ENCODE measurements at regions not wholly inside any gene's neighbourhood (a gene's known extent, or its start where the extent isn't known, plus 50 kb on each side); places are given as distances from the start of the nearest gene placed in this dataset.

DNA sequence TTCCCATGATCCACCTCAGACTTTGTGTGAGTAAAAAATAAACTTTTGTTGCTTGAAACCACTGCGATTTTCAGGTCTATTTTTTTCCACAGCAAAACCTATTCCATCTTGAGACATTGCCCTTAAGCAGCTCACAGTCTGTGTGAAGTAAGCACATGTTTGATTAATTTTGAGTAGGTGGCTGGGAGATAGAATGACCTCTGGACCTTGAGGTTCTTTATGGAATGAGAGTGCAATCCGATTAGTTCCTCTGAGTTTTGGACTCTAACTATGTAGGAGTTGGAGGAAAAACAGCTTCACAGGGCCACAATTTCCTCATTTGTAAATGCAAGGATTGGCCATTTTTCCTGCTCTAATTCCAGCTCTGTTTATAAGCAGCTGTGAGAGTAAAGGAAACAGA, 234.1 kb upstream of the IGFBP7 start:
- TF ChIP-seq, protein P1, sequence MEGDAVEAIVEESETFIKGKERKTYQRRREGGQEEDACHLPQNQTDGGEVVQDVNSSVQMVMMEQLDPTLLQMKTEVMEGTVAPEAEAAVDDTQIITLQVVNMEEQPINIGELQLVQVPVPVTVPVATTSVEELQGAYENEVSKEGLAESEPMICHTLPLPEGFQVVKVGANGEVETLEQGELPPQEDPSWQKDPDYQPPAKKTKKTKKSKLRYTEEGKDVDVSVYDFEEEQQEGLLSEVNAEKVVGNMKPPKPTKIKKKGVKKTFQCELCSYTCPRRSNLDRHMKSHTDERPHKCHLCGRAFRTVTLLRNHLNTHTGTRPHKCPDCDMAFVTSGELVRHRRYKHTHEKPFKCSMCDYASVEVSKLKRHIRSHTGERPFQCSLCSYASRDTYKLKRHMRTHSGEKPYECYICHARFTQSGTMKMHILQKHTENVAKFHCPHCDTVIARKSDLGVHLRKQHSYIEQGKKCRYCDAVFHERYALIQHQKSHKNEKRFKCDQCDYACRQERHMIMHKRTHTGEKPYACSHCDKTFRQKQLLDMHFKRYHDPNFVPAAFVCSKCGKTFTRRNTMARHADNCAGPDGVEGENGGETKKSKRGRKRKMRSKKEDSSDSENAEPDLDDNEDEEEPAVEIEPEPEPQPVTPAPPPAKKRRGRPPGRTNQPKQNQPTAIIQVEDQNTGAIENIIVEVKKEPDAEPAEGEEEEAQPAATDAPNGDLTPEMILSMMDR (conservative IDR thresholded peaks at IDR 0.05; ENCODE audit: low read length), result no peak
- TF ChIP-seq EZH2phosphoT487 (IDR thresholded peaks at IDR 0.05; ENCODE audit: borderline replicate concordance, low read depth, low read length), result no peak
